ENCODE measurements at regions not wholly inside any gene's neighbourhood (a gene's known extent, or its start where the extent isn't known, plus 50 kb on each side); places are given as distances from the start of the nearest gene placed in this dataset.

- TF ChIP-seq POLR2A (IDR thresholded peaks at IDR 0.05): no peak
- TF ChIP-seq, protein P1, sequence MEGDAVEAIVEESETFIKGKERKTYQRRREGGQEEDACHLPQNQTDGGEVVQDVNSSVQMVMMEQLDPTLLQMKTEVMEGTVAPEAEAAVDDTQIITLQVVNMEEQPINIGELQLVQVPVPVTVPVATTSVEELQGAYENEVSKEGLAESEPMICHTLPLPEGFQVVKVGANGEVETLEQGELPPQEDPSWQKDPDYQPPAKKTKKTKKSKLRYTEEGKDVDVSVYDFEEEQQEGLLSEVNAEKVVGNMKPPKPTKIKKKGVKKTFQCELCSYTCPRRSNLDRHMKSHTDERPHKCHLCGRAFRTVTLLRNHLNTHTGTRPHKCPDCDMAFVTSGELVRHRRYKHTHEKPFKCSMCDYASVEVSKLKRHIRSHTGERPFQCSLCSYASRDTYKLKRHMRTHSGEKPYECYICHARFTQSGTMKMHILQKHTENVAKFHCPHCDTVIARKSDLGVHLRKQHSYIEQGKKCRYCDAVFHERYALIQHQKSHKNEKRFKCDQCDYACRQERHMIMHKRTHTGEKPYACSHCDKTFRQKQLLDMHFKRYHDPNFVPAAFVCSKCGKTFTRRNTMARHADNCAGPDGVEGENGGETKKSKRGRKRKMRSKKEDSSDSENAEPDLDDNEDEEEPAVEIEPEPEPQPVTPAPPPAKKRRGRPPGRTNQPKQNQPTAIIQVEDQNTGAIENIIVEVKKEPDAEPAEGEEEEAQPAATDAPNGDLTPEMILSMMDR (IDR thresholded peaks at IDR 0.05 in 8 of 11, conservative IDR thresholded peaks at IDR 0.05 in 3 of 11): no peak
- TF ChIP-seq POLR2AphosphoS5 (IDR thresholded peaks at IDR 0.05): no peak
These were observed 320.2 kb downstream of the MAP2K6 start for GRCh38 chr17:69734656-69735055.
